Pulmonary artery endothelial cell (primary cell): ENCODE measurements at regions not wholly inside any gene's neighbourhood (a gene's known extent, or its start where the extent isn't known, plus 50 kb on each side); places are given as distances from the start of the nearest gene placed in this dataset.

Experiments
- DNase-seq: peaks from one replicate; pipeline ENCODE4 v3.0.0-alpha.2; 2011; ENCODE audit warnings: low read depth, low spot score

DNA sequence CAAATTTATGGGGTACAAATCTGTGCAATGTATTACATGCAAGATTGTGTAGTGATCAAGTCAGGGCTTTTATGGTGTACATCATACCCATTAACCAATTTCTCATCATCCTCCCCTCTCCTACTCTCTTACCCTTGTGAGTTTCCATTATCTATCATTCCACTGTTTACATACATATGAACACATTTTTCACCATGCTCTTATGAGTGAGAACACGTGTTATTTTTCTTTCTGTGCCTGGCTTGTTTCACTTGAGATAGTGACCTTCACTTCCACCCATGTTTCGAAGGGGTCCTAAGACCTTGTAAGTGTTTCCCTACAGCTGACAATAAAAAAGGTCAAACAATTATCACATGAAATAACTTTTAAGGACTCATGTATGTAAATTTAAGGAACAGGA is 281.7 kb upstream of the CD180 start:
- no peak for DNase-seq

DNA sequence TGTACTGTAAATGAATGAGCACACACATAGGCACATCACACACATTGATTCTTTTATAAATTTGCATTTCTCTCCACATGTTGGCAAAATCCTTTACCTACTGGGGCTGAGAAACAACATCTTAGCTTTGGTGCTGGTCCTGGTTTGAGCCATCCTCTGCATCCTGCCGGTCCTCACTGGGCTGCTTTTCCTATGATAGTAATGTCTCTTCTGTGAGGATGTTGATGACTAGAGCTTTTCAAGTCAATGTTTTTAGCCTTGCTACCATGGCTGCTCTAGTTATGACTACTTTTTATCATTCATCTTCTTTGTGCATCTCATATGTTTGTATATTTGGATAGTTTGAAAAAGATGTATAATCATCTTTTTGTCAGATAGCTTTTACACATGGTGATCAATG is 280.4 kb upstream of the CD180 start:
- no peak for DNase-seq

DNA sequence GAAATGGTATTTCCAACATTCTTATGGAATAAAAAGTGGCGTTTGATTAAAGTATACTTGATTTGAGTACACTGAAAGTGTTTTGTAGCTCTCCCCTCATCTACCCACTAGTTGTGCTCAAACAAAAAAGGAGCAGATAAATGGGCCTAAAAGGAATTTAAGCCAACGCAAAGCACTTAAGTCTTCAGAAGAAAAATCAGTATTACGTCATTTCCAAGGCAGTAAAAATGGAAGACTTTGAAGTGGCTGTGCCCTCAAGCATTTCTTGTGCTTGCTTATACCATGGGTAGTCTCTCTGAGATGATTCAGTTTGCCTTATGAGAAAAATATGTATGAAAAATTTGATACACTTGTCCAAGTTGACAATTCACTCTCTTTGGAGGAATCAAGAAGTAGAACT is 279.9 kb upstream of the CD180 start:
- DNase-seq, result no peak

DNA sequence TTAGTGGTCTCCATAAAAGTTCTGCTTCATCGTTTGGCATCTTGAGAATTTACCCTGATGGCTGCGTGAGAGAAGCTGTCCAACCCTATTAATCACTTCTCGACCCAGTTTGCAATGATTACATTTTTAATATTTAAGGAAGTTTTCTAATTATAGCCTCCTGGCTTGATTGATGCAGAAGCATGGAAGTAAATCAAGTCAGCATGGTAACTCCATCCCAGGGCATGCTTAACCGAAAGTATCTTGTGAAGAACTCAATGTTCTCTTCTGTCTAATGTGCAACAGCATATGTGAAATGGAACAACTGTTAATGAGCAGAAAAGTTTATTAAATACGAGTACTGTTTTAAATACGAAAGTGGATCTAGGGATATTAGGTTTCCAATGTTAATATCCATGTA is 278.9 kb upstream of the CD180 start:
- no peak for DNase-seq

DNA sequence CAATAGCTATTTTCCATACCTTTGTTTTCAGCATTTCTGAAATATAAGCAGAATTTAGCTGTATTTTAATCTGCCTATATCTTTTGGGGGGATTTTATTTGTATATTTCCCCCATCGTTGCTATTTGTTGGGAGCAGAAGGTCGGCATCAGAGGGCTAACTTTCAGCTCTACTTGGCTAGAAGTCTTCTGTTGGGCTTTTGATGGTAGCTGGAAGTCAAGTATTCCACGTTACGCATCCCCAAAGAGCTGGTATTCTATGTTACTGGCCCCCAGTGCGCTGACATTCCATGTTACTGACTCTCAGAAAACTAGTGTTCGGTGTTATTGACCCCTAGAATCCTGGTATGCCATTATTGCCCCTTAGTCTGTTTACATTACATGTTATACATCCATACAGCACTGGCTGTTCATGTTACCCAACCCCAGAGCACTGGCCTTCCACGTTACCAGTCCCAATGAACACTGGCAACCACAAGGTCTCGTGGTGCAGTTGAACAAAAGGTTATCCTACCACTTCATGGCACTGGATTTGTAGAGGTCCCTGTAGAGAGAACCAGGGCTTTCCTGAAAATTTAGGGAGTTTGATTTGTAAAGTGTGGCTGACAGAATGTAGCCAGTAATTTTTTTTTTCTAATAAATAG is 278.1 kb upstream of the CD180 start:
- no peak for DNase-seq

DNA sequence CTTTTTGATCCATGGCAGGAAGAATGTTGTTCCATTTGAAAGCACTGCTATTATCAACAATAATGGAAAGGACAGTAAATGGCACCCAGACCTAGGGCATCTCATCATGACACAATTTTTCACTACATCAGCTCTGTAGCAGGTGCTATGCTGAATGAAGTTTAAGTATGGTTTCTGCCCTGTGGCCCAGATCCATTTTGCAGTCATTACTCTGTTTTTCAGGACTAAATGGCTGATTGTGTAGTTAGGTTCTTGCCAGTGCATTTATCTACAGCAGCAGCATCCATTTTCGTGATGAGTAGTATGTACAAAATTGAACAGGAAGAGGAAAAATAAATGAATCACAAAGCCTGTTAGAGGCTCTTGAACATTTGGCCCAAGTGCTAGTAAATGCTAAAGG is 270.5 kb upstream of the CD180 start:
- no peak for DNase-seq

DNA sequence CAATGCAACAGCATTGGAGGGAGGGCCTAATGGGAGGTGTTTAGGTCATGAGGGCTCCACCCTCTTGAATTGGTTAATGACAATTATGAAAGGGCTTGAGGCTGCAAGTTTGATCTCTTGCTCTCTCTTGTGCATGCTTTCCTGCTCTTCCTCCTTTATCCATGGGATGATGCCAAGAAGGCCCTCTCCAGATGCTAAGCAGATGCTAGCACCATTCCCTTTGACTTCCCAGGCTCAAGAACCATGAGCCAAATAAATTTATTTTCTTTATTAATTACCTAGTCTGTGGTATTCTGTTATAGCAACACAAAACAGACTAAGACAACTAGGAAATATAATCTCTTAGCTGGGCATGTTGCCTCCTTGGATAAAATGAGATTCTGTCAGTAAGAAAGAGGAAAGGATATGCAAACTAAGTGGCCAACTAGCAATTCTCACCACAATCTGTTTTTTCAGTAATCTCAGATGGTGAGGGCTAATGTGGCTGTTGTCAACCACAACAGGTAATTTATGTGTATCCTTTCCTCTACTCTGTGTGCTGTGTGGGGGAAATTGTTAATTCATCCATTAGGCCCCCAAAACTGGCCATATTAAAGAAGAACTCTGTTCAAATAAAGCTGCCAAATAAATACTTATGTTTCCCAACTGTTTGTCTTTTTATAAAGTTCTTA is 269.1 kb upstream of the CD180 start:
- no peak for DNase-seq

DNA sequence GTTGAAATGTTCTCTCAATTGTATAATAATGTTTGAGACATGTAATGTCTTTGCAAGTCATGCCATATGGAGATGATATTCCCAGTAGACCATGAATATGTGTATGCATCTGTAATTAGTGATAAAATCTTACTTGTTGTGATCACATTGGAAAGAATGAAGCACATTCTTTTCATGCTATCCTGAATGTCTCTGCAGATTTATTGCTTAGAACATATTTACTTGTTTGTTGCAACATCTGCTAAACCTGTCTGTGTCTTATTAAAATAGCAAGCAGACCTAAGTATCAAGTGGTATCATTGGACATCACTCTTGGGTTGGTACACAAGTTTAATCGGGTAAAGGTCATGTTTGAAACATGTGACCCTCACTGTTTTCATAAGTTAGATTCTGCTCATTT is 265.5 kb upstream of the CD180 start:
- no peak for DNase-seq

DNA sequence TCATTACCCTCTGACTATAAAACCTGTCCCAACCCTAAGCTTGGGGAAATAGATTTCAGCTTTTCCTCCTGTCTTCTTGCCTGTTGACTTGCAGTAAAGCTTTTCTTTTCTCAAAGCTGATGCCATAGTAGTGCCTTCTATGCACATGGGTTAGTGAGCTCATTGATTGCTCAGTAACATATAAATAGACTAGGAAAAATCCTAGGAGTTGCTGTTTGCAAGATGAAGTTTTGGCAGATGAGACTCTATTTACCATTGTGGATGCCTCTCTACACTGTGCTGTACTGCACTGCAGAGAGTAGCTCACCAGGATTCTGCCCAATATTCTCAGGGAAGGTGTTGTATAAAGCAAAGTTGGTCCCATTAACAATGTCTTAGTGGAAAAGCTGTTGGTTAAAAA is 262.7 kb upstream of the CD180 start:
- no peak for DNase-seq

DNA sequence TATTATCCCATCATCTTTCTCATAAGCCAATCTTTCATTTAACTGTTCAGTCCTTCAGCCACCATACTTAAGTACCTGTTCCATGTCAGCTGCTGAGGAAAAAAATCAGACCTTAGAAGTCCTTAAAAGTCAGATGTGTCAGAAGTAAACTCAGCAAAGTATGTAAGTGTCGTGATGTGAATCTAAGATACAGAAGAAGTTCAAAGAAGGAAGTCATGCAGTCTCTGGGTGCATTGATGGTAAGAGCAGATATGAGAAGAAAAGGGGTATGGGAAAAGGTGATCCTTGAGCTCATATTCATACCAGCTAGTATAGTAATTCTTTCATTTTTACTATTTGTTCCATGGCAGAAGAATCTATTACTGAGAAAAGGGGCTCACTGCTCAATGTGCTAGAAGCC is 259.4 kb upstream of the CD180 start:
- DNase-seq, result no peak

DNA sequence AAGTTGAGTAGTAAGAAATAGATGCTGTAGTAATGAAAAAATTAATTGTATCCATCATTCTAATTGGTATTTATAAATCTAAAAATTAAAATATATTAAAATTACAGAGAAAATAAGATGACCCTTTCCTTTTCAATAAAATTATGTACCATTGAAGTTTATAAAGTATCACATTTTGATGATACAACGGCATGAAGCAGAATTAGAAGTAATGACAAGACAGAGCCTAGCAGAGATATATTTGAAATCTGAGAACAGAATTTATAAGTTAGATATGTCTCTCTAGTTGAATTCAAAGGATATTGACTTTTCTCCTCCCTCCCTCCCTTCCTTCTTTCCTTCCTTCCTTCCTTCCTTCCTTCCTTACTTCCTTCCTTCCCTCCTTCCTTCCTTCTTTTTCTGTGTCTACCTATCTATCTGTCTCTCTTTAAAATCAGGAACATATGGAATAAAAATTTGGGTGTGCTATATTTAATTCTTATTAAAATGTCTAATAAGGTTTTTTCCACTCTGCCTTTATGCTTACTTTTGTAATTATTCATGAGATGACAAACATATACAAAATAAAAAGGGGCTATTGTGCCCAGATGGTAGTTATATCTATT is 258.5 kb upstream of the CD180 start:
- no peak for DNase-seq

DNA sequence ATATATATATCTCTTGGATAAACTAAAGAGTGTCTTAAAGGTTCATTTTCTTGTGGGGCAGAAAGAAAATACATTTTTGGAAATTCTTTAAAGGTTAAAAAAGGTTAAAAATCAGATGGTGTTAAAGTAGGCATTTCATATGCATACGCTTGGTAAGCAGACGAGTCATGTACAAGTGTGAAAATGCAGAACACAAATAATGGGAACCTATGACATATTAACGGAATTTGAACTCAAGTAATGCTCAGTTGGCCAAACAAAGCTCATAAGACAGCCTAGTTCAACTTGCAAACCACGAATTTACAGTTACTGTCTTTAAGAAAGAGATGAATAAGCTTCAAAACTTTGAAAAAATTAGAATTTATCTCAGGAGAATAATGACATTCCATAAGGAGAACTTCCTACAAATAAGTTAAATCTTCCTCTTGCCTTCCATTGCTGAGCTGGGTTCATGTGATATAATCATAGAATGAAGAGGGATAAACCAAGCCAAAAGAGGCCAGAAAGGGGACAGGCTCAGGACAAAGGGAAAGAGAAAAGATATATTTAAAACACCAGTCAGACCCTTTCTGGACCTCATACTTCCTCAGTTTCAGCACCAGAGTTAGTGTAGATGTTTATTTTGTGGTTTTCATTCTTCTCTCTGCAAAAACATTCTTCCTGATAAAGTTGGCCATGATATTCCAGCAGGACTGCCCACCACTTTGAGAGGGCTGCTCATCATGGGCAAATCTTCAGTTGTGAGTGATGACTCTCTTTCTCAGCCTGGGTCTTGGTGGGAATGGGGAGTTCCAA is 256.7 kb upstream of the CD180 start:
- DNase-seq, result no peak

DNA sequence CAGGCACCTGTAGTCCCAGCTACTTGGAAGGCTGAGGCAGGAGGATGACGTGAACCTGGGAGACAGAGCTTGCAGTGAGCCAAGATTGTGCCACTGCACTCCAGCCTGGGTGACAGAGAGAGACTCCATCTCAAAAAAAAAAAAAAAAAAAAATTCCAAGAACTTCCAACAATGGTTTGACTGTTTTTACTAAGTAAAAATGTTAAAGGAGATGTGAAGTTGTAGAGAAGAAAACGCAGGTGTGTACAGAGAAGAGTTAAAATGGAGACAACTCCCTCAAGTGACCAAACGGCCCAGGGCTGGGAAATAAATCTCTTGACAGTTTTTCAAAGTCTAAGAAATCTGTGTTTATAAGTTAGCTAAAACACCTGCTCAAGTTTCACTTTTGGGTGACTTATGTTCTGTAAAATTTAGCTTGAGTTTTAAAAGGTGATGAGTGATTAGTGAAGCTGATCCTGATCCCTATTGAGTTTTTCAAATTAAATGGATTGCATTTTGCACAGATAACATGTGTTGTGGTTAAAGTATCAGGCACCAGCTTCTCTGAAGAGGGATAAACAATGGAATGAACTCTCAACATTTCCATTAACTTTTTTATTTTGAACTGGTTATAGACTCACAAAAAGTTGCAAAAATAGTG is 255.2 kb upstream of the CD180 start:
- DNase-seq, result no peak

DNA sequence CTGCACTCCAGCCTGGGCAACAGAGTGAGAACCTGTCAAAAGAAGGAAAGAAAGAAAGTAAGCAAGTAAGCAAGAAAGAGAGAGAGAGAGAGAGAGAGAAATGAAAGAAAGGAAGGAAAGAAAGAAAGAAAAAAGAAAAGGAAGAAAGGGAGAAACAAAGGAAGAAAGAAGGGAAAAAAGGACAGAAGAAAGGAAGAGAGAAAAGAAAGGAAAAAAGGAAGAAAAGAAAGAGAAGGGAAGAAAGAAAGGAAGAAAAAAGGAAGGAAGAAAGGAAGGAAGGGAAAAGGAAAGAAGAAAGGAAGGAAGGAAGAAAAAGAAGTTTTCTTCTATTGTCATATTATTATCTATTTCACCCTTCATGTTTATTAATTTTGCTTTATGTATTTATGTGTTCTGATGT is 251.1 kb upstream of the CD180 start:
- DNase-seq, result no peak

DNA sequence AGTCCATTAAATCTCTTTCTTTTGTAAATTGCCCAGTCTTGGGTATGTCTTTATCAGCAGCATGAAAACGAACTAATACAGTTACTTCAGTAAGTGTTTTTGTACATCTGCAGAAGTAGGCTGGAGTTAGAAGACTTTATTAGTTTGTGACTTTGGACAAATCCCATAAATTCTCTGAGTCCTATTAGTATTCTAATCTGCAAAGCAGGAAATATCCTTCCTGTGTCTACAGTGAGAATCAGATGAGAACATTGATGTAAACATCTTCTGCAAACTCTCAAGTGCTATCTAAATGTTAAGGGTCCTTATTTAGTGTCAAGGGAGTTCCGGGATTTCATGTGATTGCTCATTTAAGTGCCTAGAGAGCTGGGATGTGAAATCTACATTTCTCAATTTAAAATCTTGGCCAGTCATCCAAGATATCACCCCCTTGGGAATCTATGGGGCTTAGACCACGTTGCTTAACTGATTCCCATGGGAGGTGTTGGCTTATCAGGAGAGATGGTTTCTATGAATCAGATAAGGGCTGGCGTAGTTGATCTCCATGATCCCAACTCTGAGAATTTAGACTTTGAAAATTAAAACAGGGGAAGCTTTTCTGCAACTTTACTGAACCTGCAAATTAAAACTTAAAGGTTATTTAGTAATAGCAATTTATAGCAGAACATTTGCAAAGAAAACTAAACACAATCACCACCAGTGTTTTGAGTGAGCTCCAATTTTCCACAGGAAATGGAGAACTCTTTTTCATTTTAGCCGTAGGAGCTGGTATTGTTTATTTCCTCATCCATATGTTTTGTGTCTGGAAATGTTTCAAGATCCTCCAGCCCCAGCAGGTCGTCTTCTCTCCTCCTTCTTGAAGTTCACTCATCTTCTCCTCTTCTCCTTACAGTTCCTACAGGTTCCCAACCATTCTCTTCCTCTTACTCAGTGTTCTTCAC is 241.6 kb upstream of the CD180 start:
- no peak for DNase-seq

DNA sequence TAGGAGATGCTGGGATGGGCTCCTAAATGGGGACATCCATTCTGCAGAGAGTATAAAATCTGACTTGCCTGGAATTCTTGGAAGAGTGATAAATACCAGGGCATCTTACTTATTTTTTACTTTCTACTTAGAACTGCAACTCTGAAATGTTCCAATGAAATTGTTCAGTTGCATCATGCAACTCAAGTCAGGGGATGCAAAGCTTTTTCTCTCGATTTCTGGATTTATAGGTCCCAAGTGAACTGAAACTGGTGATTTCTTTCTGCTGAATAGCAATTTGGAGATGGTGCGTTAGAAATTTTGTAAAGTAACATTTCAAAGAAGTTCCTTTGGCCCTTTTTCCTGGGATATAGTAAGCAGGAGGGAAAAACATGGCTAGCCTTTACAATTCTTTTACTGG is 238.4 kb upstream of the CD180 start:
- DNase-seq, result no peak

DNA sequence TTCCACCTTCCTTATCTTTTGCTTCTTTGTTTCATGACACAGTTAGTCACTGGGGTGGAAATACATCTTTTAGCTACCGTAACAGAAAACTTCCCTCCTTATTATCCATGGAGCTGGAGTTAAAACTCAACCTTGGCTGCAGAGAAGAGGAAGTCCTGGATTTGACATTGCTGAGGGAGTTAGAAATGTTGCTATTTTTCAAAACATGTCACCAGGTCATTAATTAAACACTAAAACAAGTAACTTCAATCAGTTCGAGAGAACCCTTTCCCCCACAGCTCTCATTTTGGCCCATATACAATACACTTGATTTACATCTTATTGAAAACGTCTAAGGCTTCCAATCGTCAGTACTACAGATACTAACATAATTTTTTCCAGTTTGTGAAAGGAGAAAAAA is 237.9 kb upstream of the CD180 start:
- DNase-seq, result no peak

DNA sequence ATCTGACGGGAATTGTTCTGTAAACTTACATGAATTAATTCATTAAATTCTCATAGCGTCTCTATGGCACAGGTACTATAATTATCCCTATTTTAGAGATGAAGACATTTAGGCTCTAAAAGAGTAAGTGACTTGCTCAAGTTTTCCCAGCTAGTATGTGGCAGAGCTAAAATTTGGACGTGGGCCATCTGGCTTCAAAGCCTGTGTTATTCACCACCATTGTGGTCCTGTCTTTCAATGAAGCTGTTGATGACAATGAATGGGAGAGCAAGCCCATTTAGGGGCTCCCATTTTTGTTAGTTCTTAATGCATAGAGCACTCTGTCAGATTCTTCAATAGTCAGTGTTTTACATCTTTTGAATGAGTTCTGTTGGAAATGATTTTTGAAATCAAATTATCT is 236.0 kb upstream of the CD180 start:
- DNase-seq, result no peak

DNA sequence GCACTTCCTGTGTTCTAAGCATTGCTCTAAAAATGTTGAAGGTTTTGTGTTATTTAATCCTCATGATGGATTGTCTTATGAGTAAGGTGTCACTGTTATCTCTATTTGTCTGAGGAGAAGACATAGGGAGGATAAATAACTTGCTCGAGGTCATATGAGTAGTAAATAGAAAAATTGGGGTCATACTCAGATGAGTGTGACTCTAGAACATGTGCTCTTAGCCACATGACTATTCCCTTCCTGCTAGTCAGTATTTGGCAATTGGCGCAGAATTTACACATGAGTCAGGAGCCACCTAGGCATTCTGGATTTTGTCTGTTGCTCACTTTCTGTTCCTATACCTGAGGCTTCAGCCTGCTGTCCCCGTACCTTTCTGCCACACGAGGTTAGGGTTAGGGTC is 234.6 kb upstream of the CD180 start:
- no peak for DNase-seq

DNA sequence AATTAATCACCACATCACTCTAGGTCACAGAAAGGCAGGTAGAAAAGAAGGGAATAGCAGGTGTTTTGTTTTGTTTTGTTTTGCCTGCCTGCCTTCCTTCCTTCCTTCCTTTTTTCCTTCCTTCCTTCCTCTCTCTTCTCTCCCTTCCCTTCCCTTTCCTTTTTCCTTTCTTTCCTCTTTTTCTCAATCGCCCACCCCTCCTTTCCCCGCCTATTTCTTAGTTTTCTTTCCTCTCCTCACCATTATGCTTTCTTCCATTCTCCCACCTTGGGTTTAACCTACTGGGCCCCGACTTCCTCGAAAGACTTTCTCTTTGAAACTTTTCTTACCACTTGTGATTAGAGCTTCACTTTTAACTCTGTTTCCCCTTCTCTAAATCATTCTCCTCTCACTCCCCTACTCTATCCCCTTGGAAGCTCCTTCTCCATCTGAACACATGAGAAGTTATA is 231.3 kb upstream of the CD180 start:
- no peak for DNase-seq
